Left ventricle myocardium inferior (tissue), 1 donor: ENCODE measurements at regions not wholly inside any gene's neighbourhood (a gene's known extent, or its start where the extent isn't known, plus 50 kb on each side); places are given as distances from the start of the nearest gene placed in this dataset.

ENCODE experiments used
- DNase-seq: peaks from one replicate; pipeline ENCODE4 v3.0.0-alpha.2; 2020
- H3K27ac ChIP-seq: fragments of 200-600 bp; replicated peaks from 2 replicates; pipeline ENCODE4 v1.8.0; 2021
- H3K27me3 ChIP-seq: fragments of 200-600 bp; 2 replicates; pipeline ENCODE4 v1.8.0; 2021; ENCODE audit warnings: low read depth
- H3K36me3 ChIP-seq: fragments of 200-600 bp; 2 replicates; pipeline ENCODE4 v1.8.0; 2021
- H3K4me1 ChIP-seq: fragments of 200-600 bp; 2 replicates; pipeline ENCODE4 v1.8.0; 2021
- H3K4me3 ChIP-seq: fragments of 200-600 bp; 2 replicates; pipeline ENCODE4 v1.8.0; 2021; ENCODE audit warnings: mild to moderate bottlenecking, moderate library complexity
- H3K9me3 ChIP-seq: fragments of 200-600 bp; replicated peaks from 2 replicates; pipeline ENCODE4 v1.8.0; 2021
- CTCF ChIP-seq: fragments of 200-600 bp; IDR thresholded peaks from 2 replicates; pipeline ENCODE4 v1.8.0; 2021; ENCODE audit warnings: antibody characterized with exemption, mild to moderate bottlenecking, borderline replicate concordance
- intact Hi-C: fragments of 100-400 bp; cut with micrococcal nuclease; formaldehyde crosslinking; loops from one replicate; pipeline ENCODE4 v1.11.0; 2022
- donor health status: DM: no; HTN: yes; CAD: no; lungs with severe emphysema.

DNA sequence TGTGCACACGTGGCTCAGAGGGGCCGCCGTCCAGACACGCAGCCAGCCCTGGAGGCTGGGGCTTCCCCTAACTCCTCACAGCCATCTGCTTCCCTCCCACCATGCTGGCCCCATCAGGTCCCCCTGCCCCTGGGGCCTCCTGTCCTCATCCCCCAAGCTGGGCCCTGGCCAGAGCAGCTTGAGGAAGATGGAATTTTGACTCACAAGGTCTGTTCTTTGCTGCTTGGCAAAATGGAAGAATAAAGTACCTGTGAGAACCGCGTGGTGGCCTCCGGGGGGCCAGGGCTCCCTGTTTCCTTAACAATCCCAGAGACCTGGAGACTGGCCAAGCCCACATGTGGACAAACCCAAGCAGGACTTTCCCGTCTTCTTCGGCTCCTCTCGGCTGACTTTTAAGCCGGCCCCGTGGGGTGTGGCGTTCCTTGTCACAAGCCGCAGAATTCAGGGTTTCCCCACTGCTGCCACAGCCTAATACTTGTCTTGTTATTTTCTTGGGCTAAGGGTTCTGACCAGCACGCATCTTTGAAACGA lies 872.8 kb downstream of the BRD1 start:
- peaks cover 58% of the 10 kb centered on the region for H3K27me3 ChIP-seq
- no peaks in the 10 kb centered on the region for H3K4me1 ChIP-seq

DNA sequence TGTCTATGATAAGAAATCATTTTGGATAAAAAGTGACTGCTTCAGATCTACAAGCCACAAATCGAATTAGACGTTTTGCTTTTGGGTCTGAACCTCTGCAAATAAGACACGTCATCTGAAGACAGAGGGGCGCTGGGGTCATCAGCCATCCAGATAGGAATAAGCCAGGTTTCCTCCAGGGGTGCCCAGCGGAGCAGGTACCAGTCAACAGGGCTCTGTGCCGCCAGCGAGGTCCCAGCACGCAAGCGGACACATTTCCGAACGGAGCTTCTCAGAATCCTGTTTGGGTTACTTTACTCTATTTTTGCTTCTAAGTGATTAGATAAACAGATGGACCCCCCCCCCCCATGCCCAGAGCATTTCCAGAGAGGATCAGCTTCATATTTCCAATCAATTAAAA lies 873.8 kb downstream of the BRD1 start:
- no peak overlapping the region for H3K4me3 ChIP-seq
- H3K36me3 ChIP-seq: no peaks in the 10 kb centered on the region
- H3K27me3 ChIP-seq: peaks cover 49% of the 10 kb centered on the region
- intact Hi-C loops: no loop called here
- no peak for DNase-seq
- peaks cover 7% of the 10 kb centered on the region for H3K9me3 ChIP-seq
- H3K27ac ChIP-seq: no peak overlapping the region
- TF ChIP-seq CTCF: no peak
- H3K4me1 ChIP-seq: no peaks in the 10 kb centered on the region

More for the DNA sequence above, 872.8 kb downstream of the BRD1 start:
- Histone ChIP-seq H3K27ac (no peak overlapping the region), H3K9me3 (peaks cover 7% of the 10 kb centered on the region), H3K36me3 (no peaks in the 10 kb centered on the region), H3K4me3 (no peak overlapping the region)
- intact Hi-C loops: no loop called here
- no peak for TF ChIP-seq CTCF
- no peak for DNase-seq

DNA sequence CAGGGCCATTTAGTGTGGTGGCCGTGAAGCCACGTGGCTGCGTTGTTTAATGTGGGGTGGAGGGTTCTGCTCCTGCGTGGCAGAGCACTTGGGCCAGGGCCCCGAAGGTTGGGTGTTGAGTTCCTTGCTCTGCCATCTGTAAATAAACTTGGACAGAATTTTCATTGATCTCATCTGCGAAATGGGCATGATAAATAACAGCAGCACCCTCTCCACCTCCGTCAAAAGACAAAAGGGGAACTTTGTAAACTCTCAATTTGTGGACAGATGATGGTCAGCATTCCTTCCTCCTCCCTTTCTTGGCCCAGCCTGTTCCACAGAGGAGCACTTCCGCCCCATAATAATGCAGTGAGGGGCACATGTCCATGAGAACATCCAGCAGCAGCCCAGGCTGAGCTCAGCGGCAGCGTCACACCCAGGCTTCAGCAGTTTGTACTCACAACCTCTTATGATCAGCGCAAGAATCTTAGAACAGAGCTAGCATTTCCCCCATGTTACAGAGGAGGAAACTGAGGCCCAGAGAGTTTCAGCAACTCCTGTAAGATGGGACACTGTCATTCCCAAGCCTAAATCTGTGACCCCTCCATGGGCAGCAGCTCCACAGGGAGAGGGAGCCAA lies 874.5 kb downstream of the BRD1 start:
- Histone ChIP-seq H3K36me3 (no peaks in the 10 kb centered on the region), H3K4me1 (no peaks in the 10 kb centered on the region), H3K4me3 (no peak overlapping the region), H3K27ac (no peak overlapping the region), H3K9me3 (peaks cover under 1% of the 10 kb centered on the region), H3K27me3 (peaks cover 49% of the 10 kb centered on the region)
- DNase-seq: no peak
- TF ChIP-seq CTCF: no peak
- intact Hi-C loops: no loop called here

DNA sequence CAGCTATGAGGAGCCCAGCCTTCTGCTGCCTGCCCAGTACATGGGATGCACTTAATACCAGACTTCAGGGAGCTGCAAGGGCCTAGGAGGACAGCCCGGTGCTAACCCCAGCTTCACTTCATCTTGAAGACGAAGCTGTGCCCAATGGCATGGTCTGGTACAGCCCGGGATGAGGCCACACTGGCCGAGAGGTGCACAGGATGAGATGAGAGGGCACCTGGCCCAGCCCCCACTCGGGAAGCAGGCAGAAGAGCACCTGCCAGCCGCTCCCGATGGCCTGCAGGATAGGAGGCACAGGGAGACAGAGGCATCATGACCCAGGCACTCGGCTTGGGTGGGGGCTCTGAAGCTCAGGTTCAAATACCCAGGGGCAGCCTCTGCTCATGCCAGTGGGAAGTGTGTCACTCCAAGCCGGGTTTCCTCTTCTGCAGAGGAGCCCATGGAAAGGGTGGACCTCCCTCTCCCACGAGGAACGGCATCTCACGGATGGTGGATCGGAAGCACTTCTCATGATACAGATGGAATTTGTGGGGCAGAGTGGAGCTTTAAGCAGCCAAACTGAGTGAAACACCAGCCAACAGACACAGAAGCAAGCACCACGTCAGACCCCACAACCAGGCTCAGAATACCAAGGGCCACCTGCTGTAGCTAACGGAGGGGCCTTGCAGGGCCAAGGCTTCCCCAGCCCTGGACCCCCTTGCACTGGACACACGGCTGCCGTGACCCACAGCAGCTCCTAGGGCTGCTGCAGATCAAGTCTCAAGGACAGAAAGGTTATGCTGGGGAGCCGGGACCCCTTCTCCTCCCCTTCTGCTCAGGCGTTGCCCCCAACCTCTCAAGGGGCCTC lies 875.2 kb downstream of the BRD1 start:
- DNase-seq: no peak
- H3K36me3 ChIP-seq: no peaks in the 10 kb centered on the region
- intact Hi-C loops: no loop called here
- no peak for TF ChIP-seq CTCF
- H3K4me1 ChIP-seq: no peaks in the 10 kb centered on the region
- no peak overlapping the region for H3K4me3 ChIP-seq
- no peak overlapping the region for H3K27ac ChIP-seq
- peaks cover 49% of the 10 kb centered on the region for H3K27me3 ChIP-seq
- no peaks in the 10 kb centered on the region for H3K9me3 ChIP-seq

DNA sequence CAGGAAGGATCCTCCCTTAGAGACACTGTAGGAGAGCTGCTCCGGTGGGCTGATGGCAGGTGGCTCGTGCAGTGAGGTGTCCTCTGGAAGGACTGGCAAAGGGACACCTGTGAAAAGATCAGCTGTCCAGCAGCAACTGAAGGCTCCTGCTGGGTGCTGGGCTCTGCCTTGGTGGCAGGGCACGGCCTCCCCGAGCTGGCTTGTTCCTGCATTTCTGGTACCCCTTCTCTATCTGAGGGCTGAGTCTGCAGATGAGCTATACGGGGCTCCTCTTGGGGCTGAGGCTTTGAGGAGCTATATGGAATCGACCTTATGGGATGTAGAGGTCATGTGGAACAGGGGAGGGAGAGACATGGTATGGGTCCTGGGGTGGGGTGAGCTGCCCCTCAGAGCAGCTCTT lies 875.8 kb downstream of the BRD1 start:
- Histone ChIP-seq H3K27ac (no peak overlapping the region), H3K9me3 (no peaks in the 10 kb centered on the region), H3K4me1 (no peaks in the 10 kb centered on the region), H3K27me3 (peaks cover 49% of the 10 kb centered on the region), H3K4me3 (no peak overlapping the region), H3K36me3 (no peaks in the 10 kb centered on the region)
- DNase-seq: no peak
- intact Hi-C loops: no loop called here
- no peak for TF ChIP-seq CTCF
